ENCODE measurements at regions not wholly inside any gene's neighbourhood (a gene's known extent, or its start where the extent isn't known, plus 50 kb on each side); places are given as distances from the start of the nearest gene placed in this dataset.

- Histone ChIP-seq H2AFZ (ENCODE audit: low read depth, low read length) (no peak overlapping the region), H4K20me1 (replicated peaks; ENCODE audit: control insufficient read depth, insufficient read depth, low read length) (no peaks in the 10 kb centered on the region), H3K79me2 (ENCODE audit: control insufficient read depth, insufficient read depth, low read length) (no peaks in the 10 kb centered on the region), H3K4me2 (ENCODE audit: insufficient read depth, low read length) (no peak overlapping the region), H3K36me3 (ENCODE audit: control insufficient read depth, insufficient read depth, low read length) (no peaks in the 10 kb centered on the region), H3K27me3 (ENCODE audit: control insufficient read depth in 2 of 2, insufficient read depth in 2 of 2, low read length in 2 of 2) (peaks cover 9 to 30% of the 10 kb centered on the region in 2 experiments; a peak in 4 of 5 replicates), H3K4me3 (no peak overlapping the region), H3K9me3 (replicated peaks; ENCODE audit: control insufficient read depth, insufficient read depth, low read depth, low read length) (no peaks in the 10 kb centered on the region), H3K9me1 (ENCODE audit: control insufficient read depth, insufficient read depth, low read length) (no peaks in the 10 kb centered on the region), H3K27ac (ENCODE audit: extremely low read depth, low read depth, low read length) (no peak overlapping the region), H3K4me1 (replicated peaks in 1 of 2; ENCODE audit: control insufficient read depth in 2 of 2, insufficient read depth in 2 of 2, low read length in 2 of 2) (peaks cover 0 to 12% of the 10 kb centered on the region in 2 experiments; a peak in 3 of 5 replicates), H3K9ac (ENCODE audit: insufficient read depth in 1 of 2, low read depth in 2 of 2, low read length in 2 of 2) (no peak overlapping the region)
- TF ChIP-seq MED1 (CRISPR knock-in tag; IDR thresholded peaks at IDR 0.05; ENCODE audit: borderline replicate concordance), result no peak
- TF ChIP-seq SNRNP70 (optimal IDR thresholded peaks at IDR 0.05; ENCODE audit: low read depth, low read length), result no peak
- no peak for TF ChIP-seq ZNF324 (CRISPR knock-in tag; IDR thresholded peaks at IDR 0.05)
- 0 out of 2 replicates have a peak, but pooled peaks have one; percentile 8 for TF ChIP-seq EGR1 (conservative IDR thresholded peaks at IDR 0.05)
- TF ChIP-seq TRIM28 (IDR thresholded peaks at IDR 0.05), result no peak
- TF ChIP-seq ARID3B (CRISPR knock-in tag; IDR thresholded peaks at IDR 0.05; ENCODE audit: borderline replicate concordance), result no peak
- POLR2A ChIA-PET, result no interaction called here
- no peak for FAIRE-seq
- no TSS peak for BruUV-seq (replicated peaks)
- CTCF ChIA-PET (ENCODE audit: low intra/inter-chr PET ratio), result no interaction called here
- in situ Hi-C loops (cut with MboI) (no loop called here), intact Hi-C loops (cut with micrococcal nuclease) (loop anchor here (10.0 kb wide), 1 partner anchor 262 kb away; no protein-coding TSS in a partner anchor)
- under 1% methylated on average over 9 of the region's 9 CpGs for WGBS (ENCODE audit: insufficient coverage, low coverage, missing lambda C conversion rate)
- no peak for ATAC-seq
- no peak for DNase-seq (ENCODE audit: extremely low read depth in 1 of 4, low spot score in 3 of 4)
Measured at GRCh38 chr5:159777049-159777660, 139.1 kb upstream of the ADRA1B start.
